Keratinocyte (primary cell): ENCODE measurements at regions not wholly inside any gene's neighbourhood (a gene's known extent, or its start where the extent isn't known, plus 50 kb on each side); places are given as distances from the start of the nearest gene placed in this dataset.

Experiments used
- DNase-seq: peaks from one replicate; pipeline ENCODE4 v3.0.0-alpha.2; 2011; ENCODE audit warnings: low read depth, missing footprints, low spot score
- FAIRE-seq: peaks from 2 replicates; lab custom pipeline; 2011; peaks lifted over from hg19 to GRCh38; lab: Jason Lieb, UNC
- H2AFZ ChIP-seq: 2 replicates; pipeline ENCODE4 v1.6.0; 2012; ENCODE audit warnings: low read length, control low read depth, inconsistent platforms; ENCODE audit not compliant: control insufficient read depth
- H3K27ac ChIP-seq: 2 replicates; pipeline ENCODE4 v1.5.1; 2011; ENCODE audit warnings: low read length; ENCODE audit not compliant: control insufficient read depth, insufficient read depth
- H3K27me3 ChIP-seq: 3 replicates; pipeline ENCODE4 v1.6.0; 2011; ENCODE audit warnings: low read length; ENCODE audit not compliant: control insufficient read depth, insufficient read depth; ENCODE audit errors: extremely low read depth
- H3K36me3 ChIP-seq, 2 experiments: 2 replicates in 1 of 2; 3 replicates in 1 of 2; pipeline ENCODE4 v1.5.1; 2011; ENCODE audit warnings: low read length in 2 of 2, mild to moderate bottlenecking in 1 of 2; ENCODE audit not compliant: control insufficient read depth in 2 of 2, insufficient read depth in 2 of 2; ENCODE audit errors: extremely low read depth in 1 of 2
- H3K4me1 ChIP-seq: 3 replicates; pipeline ENCODE4 v1.5.1; 2011; ENCODE audit warnings: low read length; ENCODE audit not compliant: control insufficient read depth, insufficient read depth; ENCODE audit errors: extremely low read depth
- H3K4me2 ChIP-seq: 3 replicates; pipeline ENCODE4 v1.6.0; 2011; ENCODE audit warnings: low read depth, low read length; ENCODE audit not compliant: control insufficient read depth, insufficient read depth; ENCODE audit errors: extremely low read depth
- H3K4me3 ChIP-seq, 3 experiments: fragments of 200-600 bp in 1 of 3; sonication (generic) in 1 of 3; 2 replicates in 2 of 3; 3 replicates in 1 of 3; pipeline ENCODE4 v1.5.1; 2011 to 2016; ENCODE audit warnings: low read length in 3 of 3, mild to moderate bottlenecking in 3 of 3, control low read depth in 2 of 3, inconsistent platforms in 1 of 3, low read depth in 1 of 3, mixed read lengths in 1 of 3, mixed run types in 1 of 3, moderate library complexity in 1 of 3; ENCODE audit not compliant: control insufficient read depth in 2 of 3, insufficient read depth in 2 of 3; ENCODE audit errors: extremely low read depth in 1 of 3
- H3K79me2 ChIP-seq: 2 replicates; pipeline ENCODE4 v1.6.0; 2012; ENCODE audit warnings: low read length; ENCODE audit not compliant: control insufficient read depth, insufficient read depth
- H3K9ac ChIP-seq: 3 replicates; pipeline ENCODE4 v1.6.0; 2011; ENCODE audit warnings: low read length; ENCODE audit not compliant: control insufficient read depth, insufficient read depth; ENCODE audit errors: extremely low read depth
- H3K9me1 ChIP-seq: 3 replicates; pipeline ENCODE4 v1.6.0; 2011; ENCODE audit warnings: low read length; ENCODE audit not compliant: control insufficient read depth, insufficient read depth; ENCODE audit errors: extremely low read depth
- H3K9me3 ChIP-seq: 2 replicates; pipeline ENCODE4 v1.5.1; 2012; ENCODE audit warnings: low read depth, low read length; ENCODE audit not compliant: control insufficient read depth
- H4K20me1 ChIP-seq: 3 replicates; pipeline ENCODE4 v1.6.0; 2011; ENCODE audit warnings: low read length; ENCODE audit not compliant: control insufficient read depth, insufficient read depth; ENCODE audit errors: extremely low read depth
- EZH2 ChIP-seq: IDR thresholded peaks from one replicate; pipeline ENCODE4 v1.6.1; 2012; ENCODE audit warnings: inconsistent platforms, mild to moderate bottlenecking, low read length, moderate library complexity
- dilution Hi-C: fragments of 300-500 bp; cut with MboI; formaldehyde crosslinking; loops from one replicate; pipeline ENCODE4 v1.7.0; 2020; ENCODE audit warnings: low sequenced_read_pairs; ENCODE audit not compliant: extremely low pct_ligation_motif_present
- TF ChIP-seq, protein P1 (sequence below), 3 experiments: IDR thresholded peaks in 1 of 3; conservative IDR thresholded peaks in 1 of 3; optimal IDR thresholded peaks in 1 of 3; 2 replicates in 2 of 3; 3 replicates in 1 of 3; pipeline versions ENCODE3 to v1.5.1; 2011; ENCODE audit warnings: low read length in 3 of 3, mild to moderate bottlenecking in 3 of 3, moderate library complexity in 2 of 3, control low read depth in 1 of 3, inconsistent platforms in 1 of 3; ENCODE audit not compliant: insufficient read depth in 2 of 3; ENCODE audit errors: extremely low read depth in 1 of 3

GRCh38 chr11:81010631-81011030 lies 1569.8 kb upstream of the TENM4 start:
- Histone ChIP-seq H3K4me2 (no peak overlapping the region), H3K36me3 (no peaks in the 10 kb centered on the region), H4K20me1 (no peaks in the 10 kb centered on the region), H3K79me2 (no peaks in the 10 kb centered on the region), H3K9me3 (no peaks in the 10 kb centered on the region), H3K27me3 (no peaks in the 10 kb centered on the region), H3K4me3 (no peak overlapping the region), H2AFZ (no peak overlapping the region), H3K9ac (no peak overlapping the region), H3K27ac (no peak overlapping the region), H3K4me1 (peaks cover 5% of the 10 kb centered on the region), H3K9me1 (no peaks in the 10 kb centered on the region)
- no peak for FAIRE-seq
- DNase-seq = no peak
- dilution Hi-C loops = no loop called here
- TF ChIP-seq, protein P1, sequence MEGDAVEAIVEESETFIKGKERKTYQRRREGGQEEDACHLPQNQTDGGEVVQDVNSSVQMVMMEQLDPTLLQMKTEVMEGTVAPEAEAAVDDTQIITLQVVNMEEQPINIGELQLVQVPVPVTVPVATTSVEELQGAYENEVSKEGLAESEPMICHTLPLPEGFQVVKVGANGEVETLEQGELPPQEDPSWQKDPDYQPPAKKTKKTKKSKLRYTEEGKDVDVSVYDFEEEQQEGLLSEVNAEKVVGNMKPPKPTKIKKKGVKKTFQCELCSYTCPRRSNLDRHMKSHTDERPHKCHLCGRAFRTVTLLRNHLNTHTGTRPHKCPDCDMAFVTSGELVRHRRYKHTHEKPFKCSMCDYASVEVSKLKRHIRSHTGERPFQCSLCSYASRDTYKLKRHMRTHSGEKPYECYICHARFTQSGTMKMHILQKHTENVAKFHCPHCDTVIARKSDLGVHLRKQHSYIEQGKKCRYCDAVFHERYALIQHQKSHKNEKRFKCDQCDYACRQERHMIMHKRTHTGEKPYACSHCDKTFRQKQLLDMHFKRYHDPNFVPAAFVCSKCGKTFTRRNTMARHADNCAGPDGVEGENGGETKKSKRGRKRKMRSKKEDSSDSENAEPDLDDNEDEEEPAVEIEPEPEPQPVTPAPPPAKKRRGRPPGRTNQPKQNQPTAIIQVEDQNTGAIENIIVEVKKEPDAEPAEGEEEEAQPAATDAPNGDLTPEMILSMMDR (optimal IDR thresholded peaks at IDR 0.05 in 1 of 3, IDR thresholded peaks at IDR 0.05 in 1 of 3, conservative IDR thresholded peaks at IDR 0.05 in 1 of 3; ENCODE audit: extremely low read depth in 1 of 3, insufficient read depth in 2 of 3, low read length in 3 of 3) = no peak
- no peak for TF ChIP-seq EZH2

DNA sequence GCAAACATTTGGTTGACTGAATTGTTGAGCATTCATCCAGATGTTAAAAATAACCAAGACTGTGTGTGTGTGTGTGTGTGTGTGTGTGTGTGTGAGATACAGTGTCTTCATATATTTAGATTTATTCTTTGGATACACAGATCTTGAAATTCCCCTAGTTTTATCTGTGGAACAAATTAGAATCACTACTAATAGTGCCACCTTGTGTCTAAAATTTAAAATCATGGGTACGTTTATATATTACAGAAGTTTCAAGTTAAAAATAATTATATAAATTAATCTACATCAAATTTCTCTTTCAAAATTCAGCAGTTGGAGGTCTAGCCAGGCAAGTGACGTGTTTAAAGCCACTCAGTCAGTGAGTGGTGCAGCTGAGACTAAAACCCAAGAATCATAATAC lies 1566.2 kb upstream of the TENM4 start:
- Histone ChIP-seq H3K9me3 (no peaks in the 10 kb centered on the region), H3K36me3 (no peaks in the 10 kb centered on the region), H4K20me1 (no peaks in the 10 kb centered on the region), H3K4me1 (peaks cover 13% of the 10 kb centered on the region), H3K4me2 (no peak overlapping the region), H3K9me1 (no peaks in the 10 kb centered on the region), H2AFZ (no peak overlapping the region), H3K9ac (no peak overlapping the region), H3K27ac (no peak overlapping the region), H3K4me3 (no peak overlapping the region), H3K27me3 (no peaks in the 10 kb centered on the region), H3K79me2 (no peaks in the 10 kb centered on the region)
- dilution Hi-C loops = no loop called here
- TF ChIP-seq EZH2 = no peak
- TF ChIP-seq, protein P1 (optimal IDR thresholded peaks at IDR 0.05 in 1 of 3, IDR thresholded peaks at IDR 0.05 in 1 of 3, conservative IDR thresholded peaks at IDR 0.05 in 1 of 3; ENCODE audit: extremely low read depth in 1 of 3, insufficient read depth in 2 of 3, low read length in 3 of 3) = no peak
- no peak for FAIRE-seq
- no peak for DNase-seq
